ENCODE measurements at regions not wholly inside any gene's neighbourhood (a gene's known extent, or its start where the extent isn't known, plus 50 kb on each side); places are given as distances from the start of the nearest gene placed in this dataset.

- TF ChIP-seq CTCF (IDR thresholded peaks at IDR 0.05; ENCODE audit: insufficient read depth, low read depth, low read length) (peak; percentile 13), EZH2 (IDR thresholded peaks at IDR 0.05; ENCODE audit: insufficient read depth, low read length) (no peak)
Observed at GRCh38 chr13:70714993-70715392, 606.7 kb upstream of the KLHL1 start.

Data from astrocyte (in vitro differentiated cells and primary cell).